SK-N-SH treated with all-trans-retinoic acid at 6 μM for 48 hours (cell line): ENCODE measurements at regions not wholly inside any gene's neighbourhood (a gene's known extent, or its start where the extent isn't known, plus 50 kb on each side); places are given as distances from the start of the nearest gene placed in this dataset.

Source experiments
- ARNTL ChIP-seq: fragments of 450-650 bp; formaldehyde crosslinking; IDR thresholded peaks from 2 replicates; pipeline ENCODE4 v1.5.0; 2020; ENCODE audit warnings: low read depth, mild to moderate bottlenecking, moderate library complexity, borderline replicate concordance
- ESRRG ChIP-seq: fragments of 250-450 bp; sonication (Bioruptor Pico); IDR thresholded peaks from 2 replicates; pipeline ENCODE4 v1.6.1; 2021; ENCODE audit warnings: mild to moderate bottlenecking
- RARB ChIP-seq: fragments of 250-450 bp; sonication (Bioruptor Pico); IDR thresholded peaks from 2 replicates; pipeline ENCODE4 v1.8.0; 2021; ENCODE audit warnings: mild to moderate bottlenecking, moderate library complexity
- ZFP30 ChIP-seq: fragments of 450-650 bp; formaldehyde crosslinking; IDR thresholded peaks from 2 replicates; pipeline ENCODE4 v1.5.0; 2022; ENCODE audit warnings: mild to moderate bottlenecking, moderate library complexity
- ZNF8 ChIP-seq: fragments of 450-650 bp; formaldehyde crosslinking; IDR thresholded peaks from 2 replicates; pipeline ENCODE4 v1.5.0; 2020; ENCODE audit warnings: mild to moderate bottlenecking, moderate library complexity
- TF ChIP-seq, protein P1 (sequence below): fragments of 250-450 bp; sonication (Bioruptor Pico); IDR thresholded peaks from 2 replicates; pipeline ENCODE4 v1.5.0; 2020; ENCODE audit warnings: mild to moderate bottlenecking, moderate library complexity

DNA sequence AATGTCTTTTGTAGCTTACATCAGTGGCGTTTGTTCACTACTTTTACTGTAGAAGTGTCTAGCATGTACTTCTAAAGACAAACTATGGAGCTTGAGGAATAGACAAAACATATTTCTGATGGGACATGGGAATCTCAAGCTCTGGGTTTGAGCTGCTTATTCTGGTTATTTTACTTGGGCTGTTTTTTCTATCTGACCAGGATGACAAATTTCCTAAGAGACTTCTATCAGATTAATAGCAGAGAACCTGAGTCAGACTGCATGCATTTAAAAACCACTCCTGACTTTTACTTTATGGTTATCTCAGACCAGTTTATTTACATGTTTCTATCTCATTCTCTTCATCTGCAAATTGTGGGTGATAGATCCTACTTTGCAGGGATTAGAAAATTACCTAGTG, 1282.3 kb upstream of the GJE1 start:
- no peak for TF ChIP-seq ARNTL
- TF ChIP-seq ZFP30 (CRISPR knock-in tag) = no peak
- no peak for TF ChIP-seq ZNF8 (CRISPR knock-in tag)
- TF ChIP-seq RARB = no peak
- TF ChIP-seq, protein P1, sequence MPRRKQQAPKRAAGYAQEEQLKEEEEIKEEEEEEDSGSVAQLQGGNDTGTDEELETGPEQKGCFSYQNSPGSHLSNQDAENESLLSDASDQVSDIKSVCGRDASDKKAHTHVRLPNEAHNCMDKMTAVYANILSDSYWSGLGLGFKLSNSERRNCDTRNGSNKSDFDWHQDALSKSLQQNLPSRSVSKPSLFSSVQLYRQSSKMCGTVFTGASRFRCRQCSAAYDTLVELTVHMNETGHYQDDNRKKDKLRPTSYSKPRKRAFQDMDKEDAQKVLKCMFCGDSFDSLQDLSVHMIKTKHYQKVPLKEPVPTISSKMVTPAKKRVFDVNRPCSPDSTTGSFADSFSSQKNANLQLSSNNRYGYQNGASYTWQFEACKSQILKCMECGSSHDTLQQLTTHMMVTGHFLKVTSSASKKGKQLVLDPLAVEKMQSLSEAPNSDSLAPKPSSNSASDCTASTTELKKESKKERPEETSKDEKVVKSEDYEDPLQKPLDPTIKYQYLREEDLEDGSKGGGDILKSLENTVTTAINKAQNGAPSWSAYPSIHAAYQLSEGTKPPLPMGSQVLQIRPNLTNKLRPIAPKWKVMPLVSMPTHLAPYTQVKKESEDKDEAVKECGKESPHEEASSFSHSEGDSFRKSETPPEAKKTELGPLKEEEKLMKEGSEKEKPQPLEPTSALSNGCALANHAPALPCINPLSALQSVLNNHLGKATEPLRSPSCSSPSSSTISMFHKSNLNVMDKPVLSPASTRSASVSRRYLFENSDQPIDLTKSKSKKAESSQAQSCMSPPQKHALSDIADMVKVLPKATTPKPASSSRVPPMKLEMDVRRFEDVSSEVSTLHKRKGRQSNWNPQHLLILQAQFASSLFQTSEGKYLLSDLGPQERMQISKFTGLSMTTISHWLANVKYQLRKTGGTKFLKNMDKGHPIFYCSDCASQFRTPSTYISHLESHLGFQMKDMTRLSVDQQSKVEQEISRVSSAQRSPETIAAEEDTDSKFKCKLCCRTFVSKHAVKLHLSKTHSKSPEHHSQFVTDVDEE = no peak
- no peak for TF ChIP-seq ESRRG (CRISPR knock-in tag)
